H1 (cell line): ENCODE measurements at regions not wholly inside any gene's neighbourhood (a gene's known extent, or its start where the extent isn't known, plus 50 kb on each side); places are given as distances from the start of the nearest gene placed in this dataset.

Source experiments
- EZH2 ChIP-seq: fragments of 200-600 bp; sonication (generic); IDR thresholded peaks from 2 replicates; pipeline ENCODE4 v1.7.1; 2012; ENCODE audit warnings: low read depth, mild to moderate bottlenecking, moderate library complexity, low read length, inconsistent platforms; ENCODE audit not compliant: severe bottlenecking

GRCh38 chr6:23418095-23418494 is 707.9 kb upstream of the NRSN1 start (continued):
- no peak for TF ChIP-seq EZH2
